Loucy (cell line): ENCODE measurements at regions not wholly inside any gene's neighbourhood (a gene's known extent, or its start where the extent isn't known, plus 50 kb on each side); places are given as distances from the start of the nearest gene placed in this dataset.

Experiments used
- EZH2phosphoT487 ChIP-seq: fragments of 200-600 bp; IDR thresholded peaks from 2 replicates; pipeline ENCODE4 v1.6.1; 2018; ENCODE audit warnings: antibody characterized with exemption, mild to moderate bottlenecking, moderate library complexity, borderline replicate concordance
- TF ChIP-seq, protein P1 (sequence below): fragments of 200-600 bp; sonication (generic); conservative IDR thresholded peaks from 2 replicates; pipeline ENCODE4 v1.5.1; 2014; ENCODE audit warnings: mild to moderate bottlenecking, antibody characterized with exemption, low read length

DNA sequence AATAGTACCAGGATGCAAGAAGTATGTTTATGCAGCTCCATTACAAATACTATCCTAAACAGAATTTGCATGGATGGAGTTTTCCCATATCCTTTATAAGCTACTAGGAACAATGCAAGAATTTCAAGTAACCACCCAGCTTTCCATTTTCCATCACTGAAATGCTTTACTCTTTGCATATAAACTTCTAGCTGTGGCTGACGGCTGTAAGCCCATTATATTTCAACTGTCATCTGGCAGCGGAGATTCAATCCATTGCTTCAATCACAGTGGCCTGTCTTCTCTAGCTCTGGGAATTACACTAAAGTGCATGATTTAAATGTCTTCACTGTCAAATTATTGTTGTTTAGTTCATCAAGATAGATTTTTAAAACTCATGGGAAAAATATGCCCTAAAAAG, 64.2 kb upstream of the PAM start:
- no peak for TF ChIP-seq EZH2phosphoT487
- TF ChIP-seq, protein P1, sequence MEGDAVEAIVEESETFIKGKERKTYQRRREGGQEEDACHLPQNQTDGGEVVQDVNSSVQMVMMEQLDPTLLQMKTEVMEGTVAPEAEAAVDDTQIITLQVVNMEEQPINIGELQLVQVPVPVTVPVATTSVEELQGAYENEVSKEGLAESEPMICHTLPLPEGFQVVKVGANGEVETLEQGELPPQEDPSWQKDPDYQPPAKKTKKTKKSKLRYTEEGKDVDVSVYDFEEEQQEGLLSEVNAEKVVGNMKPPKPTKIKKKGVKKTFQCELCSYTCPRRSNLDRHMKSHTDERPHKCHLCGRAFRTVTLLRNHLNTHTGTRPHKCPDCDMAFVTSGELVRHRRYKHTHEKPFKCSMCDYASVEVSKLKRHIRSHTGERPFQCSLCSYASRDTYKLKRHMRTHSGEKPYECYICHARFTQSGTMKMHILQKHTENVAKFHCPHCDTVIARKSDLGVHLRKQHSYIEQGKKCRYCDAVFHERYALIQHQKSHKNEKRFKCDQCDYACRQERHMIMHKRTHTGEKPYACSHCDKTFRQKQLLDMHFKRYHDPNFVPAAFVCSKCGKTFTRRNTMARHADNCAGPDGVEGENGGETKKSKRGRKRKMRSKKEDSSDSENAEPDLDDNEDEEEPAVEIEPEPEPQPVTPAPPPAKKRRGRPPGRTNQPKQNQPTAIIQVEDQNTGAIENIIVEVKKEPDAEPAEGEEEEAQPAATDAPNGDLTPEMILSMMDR = no peak
